Testis (tissue), 2 donors: ENCODE measurements at regions not wholly inside any gene's neighbourhood (a gene's known extent, or its start where the extent isn't known, plus 50 kb on each side); places are given as distances from the start of the nearest gene placed in this dataset.

ENCODE experiments used
- DNase-seq: peaks from one replicate; pipeline ENCODE4 v3.0.0-alpha.2; 2019
- H3K27ac ChIP-seq, 2 donors: fragments of 200-600 bp; sonication (generic); one replicate each; pipeline ENCODE4 v1.5.1; 2019
- H3K27me3 ChIP-seq: fragments of 200-600 bp; sonication (generic); one replicate; pipeline ENCODE4 v1.5.1; 2019
- H3K36me3 ChIP-seq: fragments of 200-600 bp; sonication (generic); one replicate; pipeline ENCODE4 v1.5.1; 2017; ENCODE audit warnings: low read depth; ENCODE audit errors: missing control alignments
- H3K4me1 ChIP-seq: fragments of 200-600 bp; sonication (generic); one replicate; pipeline ENCODE4 v1.5.1; 2019
- H3K4me3 ChIP-seq, 2 donors: fragments of 200-600 bp; sonication (generic); one replicate each; pipeline ENCODE4 v1.5.1; 2017 to 2019
- H3K9me3 ChIP-seq: fragments of 200-600 bp; sonication (generic); one replicate; pipeline ENCODE4 v1.5.1; 2017
- CTCF ChIP-seq, 3 experiments: fragments of 450-650 bp in 2 of 3; fragments of 200-600 bp in 1 of 3; sonication (generic) in 1 of 3; IDR thresholded peaks; one replicate each; pipeline ENCODE4 v1.5.1; 2016 to 2019; ENCODE audit warnings: antibody characterized with exemption in 3 of 3, mild to moderate bottlenecking in 2 of 3, moderate library complexity in 1 of 3
- POLR2A ChIP-seq: fragments of 450-650 bp; IDR thresholded peaks from one replicate; pipeline ENCODE4 v1.6.1; 2017; ENCODE audit warnings: antibody characterized with exemption, mild to moderate bottlenecking, moderate library complexity
- WGBS, 2 donors: methylation state at CpG; one replicate each; pipeline ENCODE4 v1.1.5; 2018; 5-methylcytosine and 5-hydroxymethylcytosine counted together
- intact Hi-C: fragments of 100-400 bp; cut with DNase I; formaldehyde crosslinking; loops from one replicate; pipeline ENCODE4 v1.15.1; 2023; ENCODE audit warnings: low total_unique reads

- H3K36me3 ChIP-seq: no peaks in the 10 kb centered on the region
- no peaks in the 10 kb centered on the region for H3K27me3 ChIP-seq
- intact Hi-C loops: no loop called here
- WGBS, 2 donors: 69 to 92% methylated on average over 2 of the region's 2 CpGs
- no peaks in the 10 kb centered on the region for H3K4me1 ChIP-seq
- TF ChIP-seq CTCF (IDR thresholded peaks at IDR 0.05): no peak
- no peak for TF ChIP-seq POLR2A
- no peak overlapping the region for H3K27ac ChIP-seq
- no peak overlapping the region for H3K4me3 ChIP-seq
- no peaks in the 10 kb centered on the region for H3K9me3 ChIP-seq
- DNase-seq: no peak
These were observed 253.9 kb downstream of the EMP1 start for GRCh38 chr12:13450231-13451080.

- Histone ChIP-seq H3K27me3 (no peaks in the 10 kb centered on the region), H3K36me3 (no peaks in the 10 kb centered on the region), H3K27ac (no peak overlapping the region), H3K9me3 (no peaks in the 10 kb centered on the region), H3K4me3 (no peak overlapping the region), H3K4me1 (no peaks in the 10 kb centered on the region)
- no peak for TF ChIP-seq CTCF (IDR thresholded peaks at IDR 0.05)
- TF ChIP-seq POLR2A: no peak
- WGBS, 2 donors: 83 to 89% methylated on average over 4 of the region's 4 CpGs
- intact Hi-C loops: no loop called here
- DNase-seq: no peak
These were observed 247.6 kb downstream of the EMP1 start for GRCh38 chr12:13444076-13444475.

- no peak for DNase-seq
- H3K4me3 ChIP-seq: no peak overlapping the region
- H3K27ac ChIP-seq: no peak overlapping the region
These were observed 247.0 kb downstream of the EMP1 start for GRCh38 chr12:13443498-13443897.

GRCh38 chr12:13443028-13443427 lies 246.5 kb downstream of the EMP1 start:
- Histone ChIP-seq H3K27ac (no peak overlapping the region), H3K4me3 (no peak overlapping the region), H3K9me3 (no peaks in the 10 kb centered on the region), H3K27me3 (no peaks in the 10 kb centered on the region), H3K36me3 (no peaks in the 10 kb centered on the region), H3K4me1 (no peaks in the 10 kb centered on the region)
- intact Hi-C loops: no loop called here
- TF ChIP-seq POLR2A: no peak
- no peak for TF ChIP-seq CTCF (IDR thresholded peaks at IDR 0.05)
- no peak for DNase-seq
- WGBS, 2 donors: 42 to 65% methylated on average over 2 of the region's 2 CpGs

More at GRCh38 chr12:13443498-13443897, 247.0 kb downstream of the EMP1 start:
- Histone ChIP-seq H3K27me3 (no peaks in the 10 kb centered on the region), H3K36me3 (no peaks in the 10 kb centered on the region), H3K9me3 (no peaks in the 10 kb centered on the region), H3K4me1 (no peaks in the 10 kb centered on the region)
- no peak for TF ChIP-seq CTCF (IDR thresholded peaks at IDR 0.05)
- TF ChIP-seq POLR2A: no peak
- intact Hi-C loops: no loop called here

- 69 to 76% methylated on average over 1 of the region's 1 CpG for WGBS, 2 donors
- TF ChIP-seq POLR2A: no peak
- TF ChIP-seq CTCF (IDR thresholded peaks at IDR 0.05): no peak
- Histone ChIP-seq H3K4me1 (no peaks in the 10 kb centered on the region), H3K27ac (no peak overlapping the region), H3K27me3 (no peaks in the 10 kb centered on the region), H3K9me3 (no peaks in the 10 kb centered on the region), H3K4me3 (no peak overlapping the region), H3K36me3 (no peaks in the 10 kb centered on the region)
- intact Hi-C loops: no loop called here
- DNase-seq: no peak
These were observed 245.9 kb downstream of the EMP1 start for GRCh38 chr12:13442457-13442856.
